Lower leg skin (tissue), 4 donors: ENCODE measurements at regions not wholly inside any gene's neighbourhood (a gene's known extent, or its start where the extent isn't known, plus 50 kb on each side); places are given as distances from the start of the nearest gene placed in this dataset.

Source experiments
- DNase-seq, 2 donors: peaks; one replicate each; pipeline ENCODE4 v3.0.0-alpha.2; 2019; ENCODE audit warnings: low spot score in 2 of 2
- H3K4me3 ChIP-seq: fragments of 200-600 bp; sonication (generic); 2 replicates; pipeline ENCODE4 v1.5.1; 2017; ENCODE audit warnings: mild to moderate bottlenecking, low read depth; ENCODE audit not compliant: poor library complexity, severe bottlenecking
- CTCF ChIP-seq, 3 donors: fragments of 450-650 bp; IDR thresholded peaks; one replicate each; pipeline ENCODE4 v1.5.1; 2016; ENCODE audit warnings: antibody characterized with exemption in 3 of 3, mild to moderate bottlenecking in 3 of 3, moderate library complexity in 2 of 3
- POLR2A ChIP-seq, 2 donors: fragments of 450-650 bp; IDR thresholded peaks; one replicate each; pipeline ENCODE4 v1.6.1; 2016 to 2017; ENCODE audit warnings: antibody characterized with exemption in 2 of 2, mild to moderate bottlenecking in 1 of 2, moderate library complexity in 1 of 2
- WGBS, 2 donors: methylation state at CpG; one replicate each; pipeline ENCODE4 v1.1.5; 2018; 5-methylcytosine and 5-hydroxymethylcytosine counted together
- intact Hi-C: fragments of 100-400 bp; cut with DNase I; formaldehyde crosslinking; loops from one replicate; pipeline ENCODE4 v1.15.0; 2023; ENCODE audit warnings: low total_unique reads

- intact Hi-C loops, result no loop called here
- 96 to 98% methylated on average over 7 of the region's 7 CpGs for WGBS, 2 donors
- TF ChIP-seq POLR2A (IDR thresholded peaks at IDR 0.05) (no peak), CTCF (IDR thresholded peaks at IDR 0.05) (no peak)
- no peak overlapping the region for H3K4me3 ChIP-seq
- no peak for DNase-seq
Measured at GRCh38 chr11:109305009-109305408, 117.0 kb upstream of the C11orf87 start.

- TF ChIP-seq POLR2A (IDR thresholded peaks at IDR 0.05) (no peak), CTCF (IDR thresholded peaks at IDR 0.05) (no peak)
- intact Hi-C loops, result no loop called here
- DNase-seq, result no peak
- no peak overlapping the region for H3K4me3 ChIP-seq
- WGBS, 2 donors, result 73 to 85% methylated on average over 2 of the region's 2 CpGs
Measured at GRCh38 chr11:109306322-109306721, 115.7 kb upstream of the C11orf87 start.

GRCh38 chr11:109307366-109307765, 114.6 kb upstream of the C11orf87 start:
- no peak overlapping the region for H3K4me3 ChIP-seq
- DNase-seq, result no peak
- intact Hi-C loops, result no loop called here
- 91% methylated on average over 3 of the region's 3 CpGs for WGBS, 2 donors
- TF ChIP-seq POLR2A (IDR thresholded peaks at IDR 0.05) (no peak), CTCF (IDR thresholded peaks at IDR 0.05) (no peak)

GRCh38 chr11:109308551-109308950, 113.4 kb upstream of the C11orf87 start:
- no peak overlapping the region for H3K4me3 ChIP-seq
- WGBS, 2 donors, result 63 to 76% methylated on average over 3 of the region's 3 CpGs
- no peak for DNase-seq
- TF ChIP-seq POLR2A (IDR thresholded peaks at IDR 0.05), result no peak
- TF ChIP-seq CTCF (IDR thresholded peaks at IDR 0.05), result no peak
- intact Hi-C loops, result no loop called here

- H3K4me3 ChIP-seq, result no peak overlapping the region
- intact Hi-C loops, result no loop called here
- no peak for DNase-seq
- TF ChIP-seq POLR2A (IDR thresholded peaks at IDR 0.05), result no peak
- TF ChIP-seq CTCF (IDR thresholded peaks at IDR 0.05), result no peak
- WGBS, 2 donors, result 56 to 57% methylated on average over 1 of the region's 1 CpG
Measured at GRCh38 chr11:109309153-109309552, 112.8 kb upstream of the C11orf87 start.

GRCh38 chr11:109317726-109318125, 104.3 kb upstream of the C11orf87 start:
- TF ChIP-seq POLR2A (IDR thresholded peaks at IDR 0.05) (no peak), CTCF (IDR thresholded peaks at IDR 0.05) (no peak)
- DNase-seq, result no peak
- WGBS, 2 donors, result 49 to 69% methylated on average over 1 of the region's 1 CpG
- no peak overlapping the region for H3K4me3 ChIP-seq
- intact Hi-C loops, result no loop called here
